Neural progenitor cell (in vitro differentiated cells): ENCODE measurements at regions not wholly inside any gene's neighbourhood (a gene's known extent, or its start where the extent isn't known, plus 50 kb on each side); places are given as distances from the start of the nearest gene placed in this dataset.
"Not testable (repeated sequence)": the region's sequence is repeated elsewhere in the genome, so short reads cannot be mapped to it uniquely, and the experiment has no call there.

Experiments
- EZH2 ChIP-seq: fragments of 200-600 bp; sonication (generic); IDR thresholded peaks from 2 replicates; pipeline ENCODE4 v1.6.1; 2017; ENCODE audit warnings: antibody characterized with exemption, mild to moderate bottlenecking, moderate library complexity
- EZH2phosphoT487 ChIP-seq: fragments of 200-600 bp; sonication (generic); IDR thresholded peaks from 2 replicates; pipeline ENCODE4 v1.6.1; 2017; ENCODE audit warnings: antibody characterized with exemption
- TF ChIP-seq, protein P1 (sequence below): fragments of 200-600 bp; sonication (generic); IDR thresholded peaks from 2 replicates; pipeline ENCODE4 v1.5.1; 2017; ENCODE audit warnings: antibody characterized with exemption, mild to moderate bottlenecking

DNA sequence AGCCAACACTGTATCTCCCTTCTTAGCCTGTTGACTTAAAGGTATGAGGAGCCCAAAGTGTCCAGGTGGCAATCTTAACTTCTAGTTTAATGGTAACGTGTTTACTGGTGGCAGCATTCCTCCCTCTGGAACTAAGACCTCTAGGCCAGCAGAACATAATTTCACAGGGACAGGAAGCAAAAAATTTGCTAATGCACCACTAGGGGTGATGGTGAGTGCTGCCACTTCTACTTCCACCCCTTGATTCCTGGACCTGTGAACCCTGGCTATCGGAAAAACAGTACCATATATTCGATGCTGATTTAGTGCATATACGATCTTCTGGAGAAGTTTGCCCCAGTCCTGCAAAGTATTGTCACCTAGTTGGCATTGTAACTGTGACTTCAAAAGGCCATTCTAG, 743.2 kb upstream of the RGMB start:
- TF ChIP-seq, protein P1, sequence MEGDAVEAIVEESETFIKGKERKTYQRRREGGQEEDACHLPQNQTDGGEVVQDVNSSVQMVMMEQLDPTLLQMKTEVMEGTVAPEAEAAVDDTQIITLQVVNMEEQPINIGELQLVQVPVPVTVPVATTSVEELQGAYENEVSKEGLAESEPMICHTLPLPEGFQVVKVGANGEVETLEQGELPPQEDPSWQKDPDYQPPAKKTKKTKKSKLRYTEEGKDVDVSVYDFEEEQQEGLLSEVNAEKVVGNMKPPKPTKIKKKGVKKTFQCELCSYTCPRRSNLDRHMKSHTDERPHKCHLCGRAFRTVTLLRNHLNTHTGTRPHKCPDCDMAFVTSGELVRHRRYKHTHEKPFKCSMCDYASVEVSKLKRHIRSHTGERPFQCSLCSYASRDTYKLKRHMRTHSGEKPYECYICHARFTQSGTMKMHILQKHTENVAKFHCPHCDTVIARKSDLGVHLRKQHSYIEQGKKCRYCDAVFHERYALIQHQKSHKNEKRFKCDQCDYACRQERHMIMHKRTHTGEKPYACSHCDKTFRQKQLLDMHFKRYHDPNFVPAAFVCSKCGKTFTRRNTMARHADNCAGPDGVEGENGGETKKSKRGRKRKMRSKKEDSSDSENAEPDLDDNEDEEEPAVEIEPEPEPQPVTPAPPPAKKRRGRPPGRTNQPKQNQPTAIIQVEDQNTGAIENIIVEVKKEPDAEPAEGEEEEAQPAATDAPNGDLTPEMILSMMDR: peak; percentile 15
- TF ChIP-seq EZH2phosphoT487, EZH2: not testable (repeated sequence)
